ENCODE measurements at regions not wholly inside any gene's neighbourhood (a gene's known extent, or its start where the extent isn't known, plus 50 kb on each side); places are given as distances from the start of the nearest gene placed in this dataset.

- no peak for DNase-seq (ENCODE audit: low read depth in 2 of 2)
- TF ChIP-seq CTCF (IDR thresholded peaks at IDR 0.05; ENCODE audit: low read depth, low read length), result no peak
- H3K4me3 ChIP-seq (replicated peaks in 1 of 2; ENCODE audit: low read depth in 2 of 2, low read length in 2 of 2), result no peak overlapping the region
These were observed 260.2 kb upstream of the UBASH3B start for GRCh38 chr11:122395282-122395681.

GRCh38 chr11:122394313-122394712, 261.2 kb upstream of the UBASH3B start:
- DNase-seq (ENCODE audit: low read depth in 2 of 2), result no peak
- no peak for TF ChIP-seq CTCF (IDR thresholded peaks at IDR 0.05; ENCODE audit: low read depth, low read length)
- no peak overlapping the region for H3K4me3 ChIP-seq (replicated peaks in 1 of 2; ENCODE audit: low read depth in 2 of 2, low read length in 2 of 2)

- no peak overlapping the region for H3K4me3 ChIP-seq (replicated peaks in 1 of 2; ENCODE audit: low read depth in 2 of 2, low read length in 2 of 2)
- peak; percentile 7 to 78 for DNase-seq (ENCODE audit: low read depth in 2 of 2)
- no peak for TF ChIP-seq CTCF (IDR thresholded peaks at IDR 0.05; ENCODE audit: low read depth, low read length)
These were observed 262.2 kb upstream of the UBASH3B start for GRCh38 chr11:122393209-122393860.

- TF ChIP-seq CTCF (IDR thresholded peaks at IDR 0.05; ENCODE audit: low read depth, low read length), result no peak
- no peak for DNase-seq (ENCODE audit: low read depth in 2 of 2)
- H3K4me3 ChIP-seq (replicated peaks in 1 of 2; ENCODE audit: low read depth in 2 of 2, low read length in 2 of 2), result no peak overlapping the region
These were observed 263.0 kb upstream of the UBASH3B start for GRCh38 chr11:122392508-122392907.

- no peak overlapping the region for H3K4me3 ChIP-seq (replicated peaks in 1 of 2; ENCODE audit: low read depth in 2 of 2, low read length in 2 of 2)
- TF ChIP-seq CTCF (IDR thresholded peaks at IDR 0.05; ENCODE audit: low read depth, low read length), result no peak
- no peak for DNase-seq (ENCODE audit: low read depth in 2 of 2)
These were observed 264.5 kb upstream of the UBASH3B start for GRCh38 chr11:122391049-122391448.

GRCh38 chr11:122383186-122383585, 267.2 kb upstream of the BLID start:
- no peak for TF ChIP-seq CTCF (IDR thresholded peaks at IDR 0.05; ENCODE audit: low read depth, low read length)
- no peak for DNase-seq (ENCODE audit: low read depth in 2 of 2)
- H3K4me3 ChIP-seq (replicated peaks in 1 of 2; ENCODE audit: low read depth in 2 of 2, low read length in 2 of 2), result no peak overlapping the region

Measured in cardiac fibroblast (primary cell).